Left renal cortex interstitium (tissue), 4 donors: ENCODE measurements at regions not wholly inside any gene's neighbourhood (a gene's known extent, or its start where the extent isn't known, plus 50 kb on each side); places are given as distances from the start of the nearest gene placed in this dataset.
"Not testable (repeated sequence)": the region's sequence is repeated elsewhere in the genome, so short reads cannot be mapped to it uniquely, and the experiment has no call there.

ENCODE experiments used
- DNase-seq, 4 donors: peaks; one replicate each; pipeline ENCODE4 v3.0.0-alpha.2; 2013; ENCODE audit warnings: low read depth in 4 of 4, low spot score in 2 of 4, missing footprints in 1 of 4

- no peak for DNase-seq
Observed at GRCh38 chr1:10910681-10911489, 101.6 kb upstream of the TARDBP start.

- no peak for DNase-seq
Observed at GRCh38 chr1:10911490-10912166, 100.8 kb upstream of the TARDBP start.

- no peak for DNase-seq
Observed at GRCh38 chr1:10912441-10912840, 100.0 kb upstream of the TARDBP start.

- no peak for DNase-seq
Observed at GRCh38 chr1:10914056-10914455, 98.4 kb upstream of the TARDBP start.

- no peak for DNase-seq
Observed at GRCh38 chr1:10915594-10915993, 96.9 kb upstream of the TARDBP start.

- DNase-seq = no peak
Observed at GRCh38 chr1:10916311-10916710, 96.1 kb upstream of the TARDBP start.

GRCh38 chr1:10916991-10917390 lies 95.5 kb upstream of the TARDBP start:
- no peak for DNase-seq

- DNase-seq = no peak
Observed at GRCh38 chr1:10917513-10918454, 94.7 kb upstream of the TARDBP start.

- no peak for DNase-seq
Observed at GRCh38 chr1:10918531-10918930, 93.9 kb upstream of the TARDBP start.

GRCh38 chr1:10920063-10920626 lies 92.3 kb upstream of the TARDBP start:
- no peak for DNase-seq

- DNase-seq = not testable (repeated sequence)
Observed at GRCh38 chr1:10922315-10923060, 90.0 kb upstream of the TARDBP start.

GRCh38 chr1:10924030-10924429 lies 88.4 kb upstream of the TARDBP start:
- DNase-seq = no peak

GRCh38 chr1:10928654-10929053 lies 83.8 kb upstream of the TARDBP start:
- no peak for DNase-seq

GRCh38 chr1:10932088-10932487 lies 80.4 kb upstream of the TARDBP start:
- DNase-seq = no peak

GRCh38 chr1:10934150-10934818 lies 78.2 kb upstream of the TARDBP start:
- DNase-seq = no peak

- no peak for DNase-seq
Observed at GRCh38 chr1:10935246-10935645, 77.2 kb upstream of the TARDBP start.

- no peak for DNase-seq
Observed at GRCh38 chr1:10935724-10936123, 76.7 kb upstream of the TARDBP start.

- no peak for DNase-seq
Observed at GRCh38 chr1:10936998-10937901, 75.2 kb upstream of the TARDBP start.
